Fibroblast of lung (primary cell): ENCODE measurements at regions not wholly inside any gene's neighbourhood (a gene's known extent, or its start where the extent isn't known, plus 50 kb on each side); places are given as distances from the start of the nearest gene placed in this dataset.

Source experiments
- EZH2 ChIP-seq: IDR thresholded peaks from 2 replicates; pipeline ENCODE4 v1.5.1; 2012; ENCODE audit warnings: low read length, control low read depth, mild to moderate bottlenecking; ENCODE audit errors: missing control alignments
- TF ChIP-seq, protein P1 (sequence below), 2 donors: IDR thresholded peaks in 1 of 2; conservative IDR thresholded peaks in 1 of 2; 1 replicate in 1 of 2; 2 replicates in 1 of 2; pipeline ENCODE4 v1.5.1; 2011 to 2012; ENCODE audit warnings: low read length in 2 of 2, control low read depth in 1 of 2, inconsistent platforms in 1 of 2, low read depth in 1 of 2, mild to moderate bottlenecking in 1 of 2

DNA sequence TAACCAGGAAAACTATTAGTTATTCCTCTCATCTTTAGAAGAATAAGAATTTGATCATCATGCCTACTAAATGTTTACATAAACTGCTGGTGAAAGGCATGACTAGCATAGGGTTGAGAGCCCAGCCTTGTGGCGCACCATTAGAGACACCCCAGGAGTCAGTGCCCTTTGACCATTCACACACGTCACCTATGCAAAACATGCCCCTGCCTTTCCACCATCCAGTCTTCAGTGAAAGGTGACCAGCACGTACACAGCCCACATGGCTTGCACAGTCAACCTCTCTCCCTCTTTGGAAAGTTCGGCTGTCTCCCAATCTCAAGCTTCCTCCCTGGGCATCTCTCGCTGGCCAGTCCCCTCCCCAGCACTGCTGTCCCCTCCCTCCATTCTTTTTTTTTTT lies 150.3 kb downstream of the ENGASE start:
- TF ChIP-seq, protein P1, sequence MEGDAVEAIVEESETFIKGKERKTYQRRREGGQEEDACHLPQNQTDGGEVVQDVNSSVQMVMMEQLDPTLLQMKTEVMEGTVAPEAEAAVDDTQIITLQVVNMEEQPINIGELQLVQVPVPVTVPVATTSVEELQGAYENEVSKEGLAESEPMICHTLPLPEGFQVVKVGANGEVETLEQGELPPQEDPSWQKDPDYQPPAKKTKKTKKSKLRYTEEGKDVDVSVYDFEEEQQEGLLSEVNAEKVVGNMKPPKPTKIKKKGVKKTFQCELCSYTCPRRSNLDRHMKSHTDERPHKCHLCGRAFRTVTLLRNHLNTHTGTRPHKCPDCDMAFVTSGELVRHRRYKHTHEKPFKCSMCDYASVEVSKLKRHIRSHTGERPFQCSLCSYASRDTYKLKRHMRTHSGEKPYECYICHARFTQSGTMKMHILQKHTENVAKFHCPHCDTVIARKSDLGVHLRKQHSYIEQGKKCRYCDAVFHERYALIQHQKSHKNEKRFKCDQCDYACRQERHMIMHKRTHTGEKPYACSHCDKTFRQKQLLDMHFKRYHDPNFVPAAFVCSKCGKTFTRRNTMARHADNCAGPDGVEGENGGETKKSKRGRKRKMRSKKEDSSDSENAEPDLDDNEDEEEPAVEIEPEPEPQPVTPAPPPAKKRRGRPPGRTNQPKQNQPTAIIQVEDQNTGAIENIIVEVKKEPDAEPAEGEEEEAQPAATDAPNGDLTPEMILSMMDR (conservative IDR thresholded peaks at IDR 0.05 in 1 of 2, IDR thresholded peaks at IDR 0.05 in 1 of 2; ENCODE audit: low read depth in 1 of 2, low read length in 2 of 2): no peak
- TF ChIP-seq EZH2: no peak
